ENCODE measurements at regions not wholly inside any gene's neighbourhood (a gene's known extent, or its start where the extent isn't known, plus 50 kb on each side); places are given as distances from the start of the nearest gene placed in this dataset.

GRCh38 chr11:37391615-37392014, 793.6 kb upstream of the RAG2 start:
- H3K36me3 ChIP-seq: no peaks in the 10 kb centered on the region
- no peaks in the 10 kb centered on the region for H3K4me1 ChIP-seq
- no peak overlapping the region for H3K27ac ChIP-seq
- no peak for DNase-seq
- H3K9me3 ChIP-seq: peaks cover 0 to 62% (median 45%) of the 10 kb centered on the region in 8 donors
- intact Hi-C loops (cut with DNase I; ENCODE audit: low total_unique reads): no loop called here
- 63 to 83% (median 71%) methylated on average over 1 of the region's 1 CpG for WGBS, 5 donors
- TF ChIP-seq CTCF (IDR thresholded peaks at IDR 0.05 in 8 of 11, conservative IDR thresholded peaks at IDR 0.05 in 3 of 11): no peak
- no peak for TF ChIP-seq POLR2AphosphoS5 (IDR thresholded peaks at IDR 0.05)
- no peak for TF ChIP-seq POLR2A (IDR thresholded peaks at IDR 0.05)
- no peaks in the 10 kb centered on the region for H3K27me3 ChIP-seq (replicated peaks in 1 of 7)
- no peak overlapping the region for H3K4me3 ChIP-seq

DNA sequence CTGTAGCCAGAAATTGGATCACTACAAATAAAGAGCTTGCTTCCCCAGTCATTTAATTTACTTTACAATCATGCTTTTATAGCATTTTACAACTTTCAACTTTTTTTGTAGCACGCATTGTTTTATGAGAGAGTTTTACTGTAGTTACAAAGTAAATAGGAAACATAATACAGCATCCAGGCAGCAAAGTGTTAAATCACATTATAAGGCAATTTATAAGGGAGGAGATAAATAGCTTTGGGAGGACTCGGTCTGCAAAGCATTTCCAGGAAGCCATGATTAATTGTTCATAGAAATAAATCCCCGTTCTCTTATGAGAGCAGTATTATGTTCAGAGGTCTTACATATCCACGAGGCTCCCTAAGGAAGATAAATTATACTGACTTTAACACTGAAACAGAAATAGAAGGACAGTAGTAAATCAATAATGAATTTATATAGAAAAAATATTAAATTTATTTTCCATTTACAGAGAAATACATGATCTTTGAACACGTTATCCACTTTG, 792.6 kb upstream of the RAG2 start:
- Histone ChIP-seq H3K4me3 (no peak overlapping the region), H3K9me3 (peaks cover 0 to 52% (median 36%) of the 10 kb centered on the region in 8 donors), H3K36me3 (no peaks in the 10 kb centered on the region), H3K4me1 (no peaks in the 10 kb centered on the region), H3K27ac (no peak overlapping the region), H3K27me3 (replicated peaks in 1 of 7) (no peaks in the 10 kb centered on the region)
- DNase-seq: no peak
- intact Hi-C loops (cut with DNase I; ENCODE audit: low total_unique reads): no loop called here
- WGBS, 5 donors: 41 to 66% (median 60%) methylated on average over 5 of the region's 5 CpGs
- no peak for TF ChIP-seq POLR2AphosphoS5 (IDR thresholded peaks at IDR 0.05)
- no peak for TF ChIP-seq CTCF (IDR thresholded peaks at IDR 0.05 in 8 of 11, conservative IDR thresholded peaks at IDR 0.05 in 3 of 11)
- TF ChIP-seq POLR2A (IDR thresholded peaks at IDR 0.05): no peak

GRCh38 chr11:37378958-37379357, 780.9 kb upstream of the RAG2 start:
- Histone ChIP-seq H3K36me3 (no peaks in the 10 kb centered on the region), H3K27me3 (replicated peaks in 1 of 7) (no peaks in the 10 kb centered on the region), H3K9me3 (peaks cover 0 to 61% (median 36%) of the 10 kb centered on the region in 8 donors), H3K4me3 (no peak overlapping the region), H3K4me1 (no peaks in the 10 kb centered on the region), H3K27ac (no peak overlapping the region)
- no peak for TF ChIP-seq POLR2AphosphoS5 (IDR thresholded peaks at IDR 0.05)
- TF ChIP-seq POLR2A (IDR thresholded peaks at IDR 0.05): no peak
- no peak for TF ChIP-seq CTCF (IDR thresholded peaks at IDR 0.05 in 8 of 11, conservative IDR thresholded peaks at IDR 0.05 in 3 of 11)
- no peak for DNase-seq
- intact Hi-C loops (cut with DNase I; ENCODE audit: low total_unique reads): no loop called here
- 31 to 69% (median 58%) methylated on average over 1 of the region's 1 CpG for WGBS, 5 donors

- Histone ChIP-seq H3K4me1 (no peaks in the 10 kb centered on the region), H3K9me3 (peaks cover 0 to 69% (median 32%) of the 10 kb centered on the region in 8 donors), H3K27ac (no peak overlapping the region), H3K36me3 (no peaks in the 10 kb centered on the region), H3K27me3 (replicated peaks in 1 of 7) (no peaks in the 10 kb centered on the region), H3K4me3 (no peak overlapping the region)
- TF ChIP-seq POLR2A (IDR thresholded peaks at IDR 0.05): no peak
- no peak for TF ChIP-seq CTCF (IDR thresholded peaks at IDR 0.05 in 8 of 11, conservative IDR thresholded peaks at IDR 0.05 in 3 of 11)
- no peak for TF ChIP-seq POLR2AphosphoS5 (IDR thresholded peaks at IDR 0.05)
- intact Hi-C loops (cut with DNase I; ENCODE audit: low total_unique reads): no loop called here
- no peak for DNase-seq
- WGBS, 5 donors: 82 to 96% (median 86%) methylated on average over 2 of the region's 2 CpGs
Observed at GRCh38 chr11:37372667-37373066, 774.6 kb upstream of the RAG2 start.

Data from spleen (tissue), 11 donors.